GM12801 (cell line): ENCODE measurements at regions not wholly inside any gene's neighbourhood (a gene's known extent, or its start where the extent isn't known, plus 50 kb on each side); places are given as distances from the start of the nearest gene placed in this dataset.

Experiments used
- TF ChIP-seq, protein P1 (sequence below): IDR thresholded peaks from one replicate; pipeline ENCODE4 v1.5.1; 2011; ENCODE audit warnings: control low read depth; ENCODE audit not compliant: insufficient read length; ENCODE audit errors: extremely low read depth

DNA sequence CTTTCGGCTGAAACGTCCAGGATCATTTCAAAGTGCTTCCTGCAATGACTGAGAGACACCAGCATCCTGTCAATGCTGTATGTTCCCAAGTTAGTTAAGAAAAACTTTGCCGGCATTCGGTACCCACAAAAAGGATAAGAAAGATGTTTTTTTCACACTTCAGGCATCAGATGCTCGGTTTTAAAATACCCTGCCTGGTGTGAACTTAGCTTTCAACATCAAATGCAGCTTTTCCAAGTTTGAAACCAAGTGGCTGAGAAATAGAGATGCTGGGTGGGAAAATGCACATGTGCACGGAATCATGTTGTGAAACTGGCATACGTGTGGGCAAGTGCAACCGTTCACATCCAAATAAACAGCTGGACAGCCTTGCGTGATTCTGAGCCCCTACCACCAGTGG lies 254.9 kb upstream of the IGF1R start:
- TF ChIP-seq, protein P1, sequence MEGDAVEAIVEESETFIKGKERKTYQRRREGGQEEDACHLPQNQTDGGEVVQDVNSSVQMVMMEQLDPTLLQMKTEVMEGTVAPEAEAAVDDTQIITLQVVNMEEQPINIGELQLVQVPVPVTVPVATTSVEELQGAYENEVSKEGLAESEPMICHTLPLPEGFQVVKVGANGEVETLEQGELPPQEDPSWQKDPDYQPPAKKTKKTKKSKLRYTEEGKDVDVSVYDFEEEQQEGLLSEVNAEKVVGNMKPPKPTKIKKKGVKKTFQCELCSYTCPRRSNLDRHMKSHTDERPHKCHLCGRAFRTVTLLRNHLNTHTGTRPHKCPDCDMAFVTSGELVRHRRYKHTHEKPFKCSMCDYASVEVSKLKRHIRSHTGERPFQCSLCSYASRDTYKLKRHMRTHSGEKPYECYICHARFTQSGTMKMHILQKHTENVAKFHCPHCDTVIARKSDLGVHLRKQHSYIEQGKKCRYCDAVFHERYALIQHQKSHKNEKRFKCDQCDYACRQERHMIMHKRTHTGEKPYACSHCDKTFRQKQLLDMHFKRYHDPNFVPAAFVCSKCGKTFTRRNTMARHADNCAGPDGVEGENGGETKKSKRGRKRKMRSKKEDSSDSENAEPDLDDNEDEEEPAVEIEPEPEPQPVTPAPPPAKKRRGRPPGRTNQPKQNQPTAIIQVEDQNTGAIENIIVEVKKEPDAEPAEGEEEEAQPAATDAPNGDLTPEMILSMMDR: no peak

GRCh38 chr15:98394546-98394945 lies 253.8 kb upstream of the IGF1R start:
- TF ChIP-seq, protein P1: no peak

- TF ChIP-seq, protein P1: no peak
Measured at GRCh38 chr15:98395974-98396610, 252.2 kb upstream of the IGF1R start.

DNA sequence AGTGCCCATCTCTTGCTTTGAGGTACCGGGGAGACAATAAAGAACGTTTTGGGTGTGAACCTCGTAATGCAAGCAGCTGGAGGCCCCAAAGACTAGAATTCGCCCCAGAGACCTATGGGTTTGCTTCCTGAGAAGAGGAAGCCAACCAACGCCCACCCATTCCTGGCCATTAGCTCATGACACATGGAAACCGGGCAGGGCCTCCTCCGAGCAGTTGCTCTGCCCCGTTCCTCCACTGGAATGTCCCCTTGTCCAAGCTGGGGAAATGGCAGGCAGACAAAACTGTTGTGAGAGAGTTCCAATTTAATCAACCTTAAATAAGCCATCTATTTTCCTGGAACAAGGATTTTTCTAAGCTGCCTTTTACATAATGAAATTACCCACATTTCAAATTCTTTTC lies 250.9 kb upstream of the IGF1R start:
- TF ChIP-seq, protein P1: no peak

DNA sequence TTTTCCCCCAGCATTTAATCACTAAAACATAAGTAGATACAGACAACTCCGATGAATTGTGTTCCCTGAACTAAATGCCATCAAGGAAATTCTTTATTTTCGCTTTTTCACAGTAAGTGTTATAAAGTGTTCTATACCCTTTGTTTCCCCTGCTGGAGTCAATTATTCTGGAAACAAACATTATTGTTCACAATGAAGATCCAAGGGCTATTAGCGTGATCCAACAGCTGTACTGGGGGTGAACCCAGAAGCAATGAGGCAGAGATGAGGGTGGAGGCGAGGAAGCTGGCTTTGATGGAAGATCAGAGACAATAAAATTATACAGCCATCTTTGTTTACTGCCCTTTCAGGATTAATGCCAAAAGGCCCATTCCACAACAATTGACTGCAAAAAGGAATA lies 250.3 kb upstream of the IGF1R start:
- TF ChIP-seq, protein P1: no peak

DNA sequence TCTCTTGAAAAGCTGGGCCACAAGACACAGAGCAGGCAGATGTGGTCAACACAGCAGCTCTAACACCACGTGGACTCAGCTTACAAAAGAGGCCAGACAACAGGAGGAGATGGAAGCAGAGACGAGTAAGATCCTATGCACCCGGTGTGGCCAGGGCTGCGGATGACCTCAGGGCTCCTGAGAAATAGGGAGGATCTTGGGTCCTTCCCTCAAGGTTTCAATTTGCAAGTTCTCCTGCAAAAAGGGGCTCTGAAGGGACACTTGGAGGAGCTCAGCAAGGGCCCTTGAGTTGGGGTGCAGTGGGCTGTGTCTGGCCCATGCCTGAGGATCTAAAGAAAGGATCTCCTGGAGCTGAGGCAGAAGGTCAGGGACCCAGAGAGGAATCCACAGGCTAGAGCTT lies 249.5 kb upstream of the IGF1R start:
- TF ChIP-seq, protein P1: no peak

DNA sequence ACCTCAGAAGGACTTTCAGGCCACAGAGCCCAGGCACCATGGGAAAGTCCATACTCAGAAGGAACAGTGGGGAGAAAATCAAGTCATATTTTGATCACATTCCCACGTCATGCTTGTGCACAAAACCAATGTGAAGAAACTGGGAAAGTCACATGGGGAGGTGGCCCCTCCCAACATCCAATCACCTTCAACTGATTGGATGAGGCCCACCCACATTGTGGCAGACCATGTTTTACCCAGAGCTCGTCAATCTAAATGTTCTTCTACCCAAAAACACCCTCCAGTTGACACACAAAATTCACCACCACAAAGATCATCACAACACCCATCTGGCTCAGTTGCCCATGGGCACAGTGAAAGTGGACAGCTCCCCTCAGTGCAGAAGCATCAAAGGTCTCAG lies 248.2 kb upstream of the IGF1R start:
- TF ChIP-seq, protein P1: no peak

GRCh38 chr15:98401029-98401428 lies 247.3 kb upstream of the IGF1R start:
- TF ChIP-seq, protein P1: no peak
